ENCODE measurements at regions not wholly inside any gene's neighbourhood (a gene's known extent, or its start where the extent isn't known, plus 50 kb on each side); places are given as distances from the start of the nearest gene placed in this dataset.

- TF ChIP-seq KDM1A (IDR thresholded peaks at IDR 0.05) (no peak), CBX8 (IDR thresholded peaks at IDR 0.05; ENCODE audit: borderline replicate concordance, extremely low read depth, low read depth, low read length, poor library complexity, severe bottlenecking) (no peak), ZNF384 (IDR thresholded peaks at IDR 0.05; ENCODE audit: low read depth, low read length) (no peak), NFATC3 (IDR thresholded peaks at IDR 0.05) (no peak), MYC (IDR thresholded peaks at IDR 0.05; ENCODE audit: low read depth, low read length) (no peak), MYC (CRISPR knock-in tag; IDR thresholded peaks at IDR 0.05; ENCODE audit: borderline replicate concordance, low read depth) (no peak), CEBPB (tag; IDR thresholded peaks at IDR 0.05) (no peak), NBN (IDR thresholded peaks at IDR 0.05; ENCODE audit: low read depth) (no peak), MAX (CRISPR knock-in tag; IDR thresholded peaks at IDR 0.05) (no peak), ZNF282 (CRISPR knock-in tag; IDR thresholded peaks at IDR 0.05) (no peak)
- TF ChIP-seq, protein P1, sequence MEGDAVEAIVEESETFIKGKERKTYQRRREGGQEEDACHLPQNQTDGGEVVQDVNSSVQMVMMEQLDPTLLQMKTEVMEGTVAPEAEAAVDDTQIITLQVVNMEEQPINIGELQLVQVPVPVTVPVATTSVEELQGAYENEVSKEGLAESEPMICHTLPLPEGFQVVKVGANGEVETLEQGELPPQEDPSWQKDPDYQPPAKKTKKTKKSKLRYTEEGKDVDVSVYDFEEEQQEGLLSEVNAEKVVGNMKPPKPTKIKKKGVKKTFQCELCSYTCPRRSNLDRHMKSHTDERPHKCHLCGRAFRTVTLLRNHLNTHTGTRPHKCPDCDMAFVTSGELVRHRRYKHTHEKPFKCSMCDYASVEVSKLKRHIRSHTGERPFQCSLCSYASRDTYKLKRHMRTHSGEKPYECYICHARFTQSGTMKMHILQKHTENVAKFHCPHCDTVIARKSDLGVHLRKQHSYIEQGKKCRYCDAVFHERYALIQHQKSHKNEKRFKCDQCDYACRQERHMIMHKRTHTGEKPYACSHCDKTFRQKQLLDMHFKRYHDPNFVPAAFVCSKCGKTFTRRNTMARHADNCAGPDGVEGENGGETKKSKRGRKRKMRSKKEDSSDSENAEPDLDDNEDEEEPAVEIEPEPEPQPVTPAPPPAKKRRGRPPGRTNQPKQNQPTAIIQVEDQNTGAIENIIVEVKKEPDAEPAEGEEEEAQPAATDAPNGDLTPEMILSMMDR (IDR thresholded peaks at IDR 0.05 in 2 of 3, conservative IDR thresholded peaks at IDR 0.05 in 1 of 3; ENCODE audit: insufficient read depth in 2 of 3, low read depth in 1 of 3, low read length in 3 of 3): no peak
- TF ChIP-seq, protein P2, sequence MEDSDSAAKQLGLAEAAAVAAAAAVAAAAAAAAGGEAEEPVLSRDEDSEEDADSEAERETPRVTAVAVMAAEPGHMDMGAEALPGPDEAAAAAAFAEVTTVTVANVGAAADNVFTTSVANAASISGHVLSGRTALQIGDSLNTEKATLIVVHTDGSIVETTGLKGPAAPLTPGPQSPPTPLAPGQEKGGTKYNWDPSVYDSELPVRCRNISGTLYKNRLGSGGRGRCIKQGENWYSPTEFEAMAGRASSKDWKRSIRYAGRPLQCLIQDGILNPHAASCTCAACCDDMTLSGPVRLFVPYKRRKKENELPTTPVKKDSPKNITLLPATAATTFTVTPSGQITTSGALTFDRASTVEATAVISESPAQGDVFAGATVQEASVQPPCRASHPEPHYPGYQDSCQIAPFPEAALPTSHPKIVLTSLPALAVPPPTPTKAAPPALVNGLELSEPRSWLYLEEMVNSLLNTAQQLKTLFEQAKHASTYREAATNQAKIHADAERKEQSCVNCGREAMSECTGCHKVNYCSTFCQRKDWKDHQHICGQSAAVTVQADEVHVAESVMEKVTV (CRISPR knock-in tag; IDR thresholded peaks at IDR 0.05): no peak
Observed at GRCh38 chr21:15562748-15563147, 167.0 kb upstream of the USP25 start.
